WI38 (cell line): ENCODE measurements at regions not wholly inside any gene's neighbourhood (a gene's known extent, or its start where the extent isn't known, plus 50 kb on each side); places are given as distances from the start of the nearest gene placed in this dataset.

Experiments
- H3K4me3 ChIP-seq: 2 replicates; pipeline ENCODE4 v1.5.1; 2011; ENCODE audit warnings: low read depth, mild to moderate bottlenecking, control low read depth, low read length
- TF ChIP-seq, protein P1 (sequence below): IDR thresholded peaks from 2 replicates; pipeline ENCODE4 v1.5.1; 2012; ENCODE audit warnings: low read depth, mild to moderate bottlenecking, control low read depth, low read length

DNA sequence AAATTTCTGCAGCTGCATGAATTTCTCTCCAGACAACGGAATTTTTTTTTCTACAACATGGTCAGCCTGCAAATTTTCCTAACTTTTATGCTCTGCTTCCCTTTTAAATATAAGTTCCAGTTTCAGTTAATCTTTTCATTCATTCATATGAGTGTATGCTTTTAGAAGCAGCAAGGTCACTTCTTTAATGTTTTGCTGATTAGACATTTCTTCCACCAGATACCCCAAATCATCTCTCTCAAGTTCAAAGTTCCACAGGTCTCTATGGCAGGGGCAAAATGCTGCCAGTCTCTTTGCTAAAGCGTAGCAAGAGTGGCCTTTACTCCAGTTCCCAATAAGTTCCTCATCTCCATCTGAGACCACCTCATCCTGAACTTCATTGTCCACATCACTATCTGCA lies 205.6 kb upstream of the GRM7 start:
- no peak overlapping the region for H3K4me3 ChIP-seq
- TF ChIP-seq, protein P1, sequence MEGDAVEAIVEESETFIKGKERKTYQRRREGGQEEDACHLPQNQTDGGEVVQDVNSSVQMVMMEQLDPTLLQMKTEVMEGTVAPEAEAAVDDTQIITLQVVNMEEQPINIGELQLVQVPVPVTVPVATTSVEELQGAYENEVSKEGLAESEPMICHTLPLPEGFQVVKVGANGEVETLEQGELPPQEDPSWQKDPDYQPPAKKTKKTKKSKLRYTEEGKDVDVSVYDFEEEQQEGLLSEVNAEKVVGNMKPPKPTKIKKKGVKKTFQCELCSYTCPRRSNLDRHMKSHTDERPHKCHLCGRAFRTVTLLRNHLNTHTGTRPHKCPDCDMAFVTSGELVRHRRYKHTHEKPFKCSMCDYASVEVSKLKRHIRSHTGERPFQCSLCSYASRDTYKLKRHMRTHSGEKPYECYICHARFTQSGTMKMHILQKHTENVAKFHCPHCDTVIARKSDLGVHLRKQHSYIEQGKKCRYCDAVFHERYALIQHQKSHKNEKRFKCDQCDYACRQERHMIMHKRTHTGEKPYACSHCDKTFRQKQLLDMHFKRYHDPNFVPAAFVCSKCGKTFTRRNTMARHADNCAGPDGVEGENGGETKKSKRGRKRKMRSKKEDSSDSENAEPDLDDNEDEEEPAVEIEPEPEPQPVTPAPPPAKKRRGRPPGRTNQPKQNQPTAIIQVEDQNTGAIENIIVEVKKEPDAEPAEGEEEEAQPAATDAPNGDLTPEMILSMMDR: no peak

DNA sequence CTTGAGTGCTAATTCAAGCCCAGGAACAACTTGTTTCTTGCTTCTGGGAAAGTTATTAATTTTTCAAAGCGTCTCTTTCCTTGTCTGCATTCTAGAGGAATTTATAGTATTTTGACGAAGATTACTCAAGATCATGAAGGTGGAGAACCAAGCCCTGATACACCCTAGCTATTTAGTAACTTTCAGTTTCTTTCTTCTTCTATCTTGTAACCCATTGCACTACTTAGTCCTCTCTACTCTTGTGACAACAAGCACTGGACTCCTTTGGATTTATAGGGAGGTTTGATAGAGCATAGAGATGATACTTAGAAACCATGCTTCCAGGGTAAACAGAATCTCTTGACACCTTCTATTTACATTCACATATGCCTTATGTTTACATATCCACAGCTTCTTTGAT lies 203.3 kb upstream of the GRM7 start:
- no peak overlapping the region for H3K4me3 ChIP-seq
- TF ChIP-seq, protein P1: no peak

DNA sequence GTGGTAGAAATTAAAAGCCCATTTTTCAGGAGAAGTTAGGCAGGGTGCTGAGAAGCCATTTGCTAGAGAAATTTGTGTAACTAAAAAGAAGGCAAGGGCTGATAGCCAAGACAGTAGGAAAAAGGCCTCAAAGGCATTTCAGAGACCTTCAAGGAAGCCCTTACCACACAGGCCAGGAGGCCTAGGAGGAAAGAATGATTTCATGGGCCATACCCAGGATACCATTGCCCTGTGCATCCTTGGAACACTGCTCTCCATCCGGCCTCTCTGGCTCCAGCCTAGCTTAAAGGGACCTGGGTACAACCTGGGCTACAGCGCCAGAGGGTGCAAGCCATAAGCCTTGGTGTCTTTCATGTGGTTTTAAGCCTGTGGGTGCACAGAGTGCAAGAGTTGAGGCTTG lies 193.6 kb upstream of the GRM7 start:
- H3K4me3 ChIP-seq: no peak overlapping the region
- TF ChIP-seq, protein P1: no peak

DNA sequence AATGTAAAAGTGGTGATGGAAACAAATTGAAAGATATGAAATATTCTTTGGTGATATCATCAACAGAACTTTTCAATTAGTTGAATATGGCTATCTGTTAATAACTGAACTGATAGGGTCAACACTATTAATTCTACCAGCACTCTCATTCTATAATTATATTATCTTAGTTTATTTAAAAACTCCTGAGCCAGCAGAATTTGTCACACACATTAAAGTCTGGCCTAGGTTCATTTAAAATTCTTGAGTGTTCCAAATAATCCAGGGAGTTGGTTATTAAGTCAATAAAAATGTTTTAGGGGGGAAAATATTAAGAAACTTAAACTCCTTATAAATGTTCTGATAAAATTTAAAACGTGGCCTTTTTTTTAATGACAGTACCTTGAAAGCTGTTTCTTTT lies 189.6 kb upstream of the GRM7 start:
- no peak overlapping the region for H3K4me3 ChIP-seq
- TF ChIP-seq, protein P1: no peak

DNA sequence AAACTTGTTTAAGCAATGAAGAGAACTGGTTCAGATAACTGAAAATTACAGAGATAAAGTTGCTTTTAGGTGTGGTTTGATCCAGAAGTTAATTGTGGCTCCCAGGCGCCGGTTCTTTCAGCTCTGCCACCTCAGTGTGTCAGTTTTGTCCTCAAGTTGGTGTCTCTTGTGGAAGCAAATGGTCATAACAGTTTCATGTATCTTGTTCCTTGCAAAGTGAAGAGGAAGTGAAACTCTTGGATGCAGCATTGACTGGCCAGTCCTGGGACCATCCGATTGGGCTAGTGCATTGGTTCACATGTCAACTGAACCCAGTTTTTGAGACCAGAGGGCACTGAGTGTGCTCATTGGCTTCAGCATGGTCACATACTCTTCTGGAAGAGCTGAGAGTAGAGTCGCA lies 181.4 kb upstream of the GRM7 start:
- TF ChIP-seq, protein P1: no peak
- H3K4me3 ChIP-seq: no peak overlapping the region

DNA sequence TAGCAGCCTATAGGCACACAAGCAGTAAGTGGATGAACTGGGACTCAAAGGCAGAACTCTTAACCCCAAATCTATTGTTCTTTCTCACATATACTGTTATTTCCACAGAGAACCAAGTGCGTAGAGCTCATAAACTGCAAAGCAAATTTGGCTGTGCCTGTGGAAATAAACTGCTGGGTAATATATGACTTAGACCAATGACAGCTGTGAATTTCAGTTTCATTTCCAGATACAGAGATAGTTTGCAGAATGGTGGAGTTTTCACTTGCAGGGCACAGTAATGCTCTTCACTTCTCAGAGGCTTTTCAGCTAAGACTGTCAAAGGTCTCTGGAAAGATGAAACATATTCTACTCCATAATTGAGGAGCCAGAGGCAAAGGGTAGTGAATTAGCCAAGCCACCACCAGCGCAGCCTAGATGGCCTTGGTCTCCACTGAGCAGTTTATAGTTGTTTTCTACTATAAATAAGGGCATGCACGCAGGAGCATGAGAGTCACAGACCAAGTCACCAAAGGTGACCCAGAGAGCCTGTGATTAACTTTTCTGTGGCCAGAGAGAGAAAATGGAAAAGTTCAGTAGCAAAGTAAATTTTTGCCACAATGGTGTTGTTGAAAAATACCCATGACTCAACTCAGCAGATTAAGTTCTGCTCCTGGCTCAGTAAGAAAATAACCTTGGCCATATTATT lies 180.7 kb upstream of the GRM7 start:
- H3K4me3 ChIP-seq: no peak overlapping the region
- TF ChIP-seq, protein P1: no peak

DNA sequence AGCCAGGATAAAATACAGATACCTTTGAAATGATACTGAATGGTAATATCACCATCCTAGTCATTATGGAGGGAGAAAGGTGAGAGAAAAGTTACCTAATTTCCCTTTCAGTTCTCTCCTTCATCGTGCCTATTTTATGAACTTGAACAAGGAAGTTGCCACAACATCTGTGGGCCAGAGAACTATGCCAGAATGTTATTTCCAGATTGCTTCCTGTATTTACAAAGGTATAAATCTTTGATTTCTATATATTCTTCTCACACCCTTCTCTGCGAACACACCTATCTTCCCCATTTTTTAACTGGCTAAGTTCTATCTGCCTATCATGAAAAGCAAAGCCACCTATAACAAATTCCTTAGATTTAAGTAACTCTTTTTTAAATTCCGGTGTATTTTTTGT lies 163.6 kb upstream of the GRM7 start:
- TF ChIP-seq, protein P1: no peak
- no peak overlapping the region for H3K4me3 ChIP-seq
